Activated CD4-positive, alpha-beta T cell treated with anti-CD3 and anti-CD28 coated beads for 36 hours (primary cell): ENCODE measurements at regions not wholly inside any gene's neighbourhood (a gene's known extent, or its start where the extent isn't known, plus 50 kb on each side); places are given as distances from the start of the nearest gene placed in this dataset.
"Not testable (repeated sequence)": the region's sequence is repeated elsewhere in the genome, so short reads cannot be mapped to it uniquely, and the experiment has no call there.

Experiments used
- ATAC-seq: fragments of 200-7000 bp; cut with Tn5 transposase; one replicate; pipeline ENCODE4 v1.10.0; 2021; ENCODE audit warnings: mild to moderate bottlenecking, moderate library complexity
- CTCF ChIA-PET: fragments of 350-600 bp; sonication (Branson Sonifier 250); formaldehyde crosslinking; loops from one replicate; lab custom pipeline; 2021; ENCODE audit warnings: antibody characterized with exemption; lab: Charles Lee
- POLR2A ChIA-PET: fragments of 350-600 bp; sonication (Branson Sonifier 250); formaldehyde crosslinking; loops from one replicate; lab custom pipeline; 2021; ENCODE audit warnings: antibody characterized with exemption, inconsistent platforms; lab: Charles Lee
- DNase-seq: peaks from one replicate; pipeline ENCODE4 v3.0.0-alpha.2; 2020
- H3K27ac Mint-ChIP-seq: one replicate; pipeline ENCODE4 v1.8.0; 2021; ENCODE audit warnings: mixed read lengths
- H3K27me3 Mint-ChIP-seq: one replicate; pipeline ENCODE4 v1.8.0; 2021; ENCODE audit warnings: mixed read lengths
- H3K36me3 Mint-ChIP-seq: one replicate; pipeline ENCODE4 v1.8.0; 2021; ENCODE audit warnings: low read depth, mixed read lengths
- H3K4me1 Mint-ChIP-seq: one replicate; pipeline ENCODE4 v1.8.0; 2021; ENCODE audit warnings: mixed read lengths
- H3K4me3 Mint-ChIP-seq: one replicate; pipeline ENCODE4 v1.8.0; 2021; ENCODE audit warnings: mild to moderate bottlenecking, moderate library complexity, mixed read lengths
- H3K9me3 Mint-ChIP-seq: one replicate; pipeline ENCODE4 v1.8.0; 2021; ENCODE audit warnings: low read depth, mixed read lengths
- intact Hi-C, 2 experiments: fragments of 100-400 bp; cut with DNase I in 1 of 2; cut with micrococcal nuclease in 1 of 2; formaldehyde crosslinking; loops; one replicate each; pipeline versions ENCODE4 v1.14.2 to v1.15.1; 2022 to 2024; cut with DNase I, micrococcal nuclease

DNA sequence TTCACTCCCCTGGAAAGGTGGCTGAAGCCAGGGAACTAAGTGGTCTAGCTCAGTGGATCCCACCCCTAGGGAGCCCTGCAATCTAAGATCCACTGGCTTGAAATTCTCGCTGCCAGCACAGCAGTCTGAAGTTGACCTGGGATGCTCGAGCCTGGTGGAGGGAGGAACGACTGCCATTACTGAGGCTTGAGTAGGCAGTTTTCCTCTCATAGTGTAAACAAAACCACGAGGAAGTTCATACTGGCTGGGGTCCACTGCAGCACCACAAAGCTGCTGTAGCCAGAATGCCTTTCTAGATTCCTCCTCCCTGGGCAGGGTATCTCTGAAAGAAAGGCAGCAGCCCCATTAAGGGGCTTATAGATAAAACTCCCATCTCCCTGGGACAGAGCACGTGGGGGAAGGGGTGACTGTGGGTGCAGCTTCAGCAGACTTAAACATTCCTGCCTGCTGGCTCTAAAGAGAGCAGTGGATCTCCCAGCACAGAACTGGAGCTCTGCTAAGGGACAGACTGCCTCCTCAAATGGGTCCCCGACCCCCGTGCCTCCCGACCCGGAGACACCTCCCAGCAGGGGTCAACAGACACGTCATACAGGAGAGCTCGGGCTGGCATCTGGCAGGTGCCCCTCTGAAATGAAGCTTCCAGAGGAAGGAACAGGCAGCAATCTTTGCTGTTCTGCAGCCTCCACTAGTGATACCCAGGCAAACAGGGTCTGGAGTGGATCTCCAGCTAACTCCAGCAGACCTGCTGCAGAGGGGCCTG lies 117.4 kb upstream of the TENT5A start:
- ATAC-seq, H3K27ac Mint-ChIP-seq, H3K36me3 Mint-ChIP-seq, CTCF ChIA-PET, H3K4me3 Mint-ChIP-seq, POLR2A ChIA-PET, H3K27me3 Mint-ChIP-seq, intact Hi-C loops, H3K4me1 Mint-ChIP-seq, DNase-seq: not testable (repeated sequence)
- H3K9me3 Mint-ChIP-seq = peaks cover 16% of the 10 kb centered on the region

DNA sequence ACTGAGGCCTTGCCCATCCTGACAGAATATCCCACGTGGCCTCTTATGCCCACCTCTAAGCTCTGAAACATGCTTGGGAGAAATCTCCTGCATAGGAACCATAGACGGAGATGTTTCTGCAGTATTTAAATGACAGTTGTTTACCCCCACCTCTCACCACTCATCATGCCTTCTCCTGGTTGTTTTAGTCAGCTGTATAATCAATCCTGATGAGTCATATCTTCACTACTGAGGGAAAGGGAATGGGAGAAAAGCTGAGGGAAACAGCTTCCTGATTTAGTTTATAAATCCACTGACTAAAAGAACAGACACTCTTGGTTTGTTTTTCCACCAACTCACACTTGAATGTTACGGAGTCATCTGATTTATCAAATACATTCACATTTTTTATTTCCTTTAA lies 113.2 kb upstream of the TENT5A start:
- no peaks in the 10 kb centered on the region for H3K4me1 Mint-ChIP-seq
- H3K27me3 Mint-ChIP-seq = no peaks in the 10 kb centered on the region
- ChIA-PET CTCF (interaction anchor here (1.4 kb wide), 1 partner anchor 9 kb away, joined by 3 read pairs; no protein-coding TSS in a partner anchor), POLR2A (interaction anchor here (0.6 kb wide), 1 partner anchor 106 kb away, joined by 8 read pairs; no protein-coding TSS in a partner anchor)
- H3K4me3 Mint-ChIP-seq = no peak overlapping the region
- H3K9me3 Mint-ChIP-seq = no peaks in the 10 kb centered on the region
- intact Hi-C loops = no loop called here
- DNase-seq = no peak
- H3K36me3 Mint-ChIP-seq = no peaks in the 10 kb centered on the region
- no peak for ATAC-seq
- H3K27ac Mint-ChIP-seq = no peak overlapping the region

DNA sequence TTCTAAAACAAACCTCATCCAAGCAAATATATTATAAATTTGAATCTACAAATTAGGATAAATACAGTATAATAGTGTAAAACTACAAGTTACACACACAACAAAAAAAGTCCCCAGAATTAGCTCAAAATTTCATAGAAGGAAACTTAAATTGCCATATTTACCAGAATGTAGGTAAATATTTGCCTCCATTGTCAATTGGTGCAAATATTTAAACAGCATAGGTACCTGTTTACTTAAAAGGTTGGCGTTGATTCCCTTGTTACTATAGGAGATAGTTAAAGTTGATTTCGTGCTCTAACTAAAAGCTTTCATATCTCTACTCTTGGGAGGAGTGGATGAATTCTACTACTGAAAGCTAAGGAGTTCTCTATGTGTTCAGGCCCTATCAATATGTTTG lies 111.6 kb upstream of the TENT5A start:
- no peak overlapping the region for H3K27ac Mint-ChIP-seq
- H3K9me3 Mint-ChIP-seq = no peaks in the 10 kb centered on the region
- ChIA-PET CTCF (no interaction called here), POLR2A (no interaction called here)
- H3K36me3 Mint-ChIP-seq = no peaks in the 10 kb centered on the region
- H3K27me3 Mint-ChIP-seq = no peaks in the 10 kb centered on the region
- no peak overlapping the region for H3K4me3 Mint-ChIP-seq
- H3K4me1 Mint-ChIP-seq = no peaks in the 10 kb centered on the region
- ATAC-seq (no peak), DNase-seq (no peak)
- intact Hi-C loops = no loop called here

DNA sequence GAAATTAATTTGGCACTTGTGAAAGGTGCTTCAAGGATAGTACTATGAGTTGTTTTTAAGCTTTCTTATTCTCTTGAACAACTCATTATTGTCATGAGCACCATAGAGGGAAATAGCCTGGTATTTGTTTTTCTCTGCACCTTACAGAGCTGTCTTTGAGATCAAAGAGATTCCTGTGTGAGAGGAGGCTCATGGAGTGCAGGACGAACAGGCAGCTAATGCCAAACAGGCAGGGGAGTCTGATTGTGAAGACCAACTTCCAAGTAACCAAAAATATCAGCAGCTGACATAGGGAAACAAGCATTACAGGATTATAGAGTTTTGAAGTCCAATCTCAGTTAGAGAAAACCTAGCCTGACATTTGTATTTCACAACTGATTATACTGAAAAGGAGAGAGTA lies 110.6 kb upstream of the TENT5A start:
- Mint-ChIP-seq H3K36me3 (no peaks in the 10 kb centered on the region), H3K4me3 (no peak overlapping the region), H3K4me1 (no peaks in the 10 kb centered on the region), H3K27me3 (no peaks in the 10 kb centered on the region), H3K9me3 (no peaks in the 10 kb centered on the region), H3K27ac (no peak overlapping the region)
- intact Hi-C loops = no loop called here
- CTCF ChIA-PET = no interaction called here
- POLR2A ChIA-PET = no interaction called here
- ATAC-seq = no peak
- DNase-seq = no peak

DNA sequence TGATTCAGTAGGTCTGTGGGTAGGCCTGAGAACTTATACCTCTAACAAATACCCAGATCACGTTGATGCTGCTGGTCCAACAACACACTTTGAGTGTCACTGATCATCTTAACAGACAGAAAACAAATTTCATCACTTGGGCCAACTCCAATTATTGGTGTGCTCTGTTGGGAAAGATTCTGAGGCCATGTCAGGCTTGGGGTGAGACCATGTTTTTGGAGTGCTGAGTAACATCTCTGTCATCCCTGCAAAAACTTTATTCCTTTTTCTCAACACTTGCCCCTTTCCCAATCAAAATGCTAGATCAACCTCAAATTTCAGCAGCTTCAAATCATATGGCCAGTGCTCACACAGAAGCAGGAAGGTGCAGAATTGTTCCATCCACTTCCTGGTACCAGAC lies 108.8 kb upstream of the TENT5A start:
- DNase-seq = no peak
- Mint-ChIP-seq H3K4me1 (no peaks in the 10 kb centered on the region), H3K9me3 (no peaks in the 10 kb centered on the region), H3K27me3 (peaks cover 2% of the 10 kb centered on the region), H3K27ac (no peak overlapping the region), H3K36me3 (no peaks in the 10 kb centered on the region), H3K4me3 (no peak overlapping the region)
- CTCF ChIA-PET = no interaction called here
- intact Hi-C loops = no loop called here
- no peak for ATAC-seq
- POLR2A ChIA-PET = no interaction called here

DNA sequence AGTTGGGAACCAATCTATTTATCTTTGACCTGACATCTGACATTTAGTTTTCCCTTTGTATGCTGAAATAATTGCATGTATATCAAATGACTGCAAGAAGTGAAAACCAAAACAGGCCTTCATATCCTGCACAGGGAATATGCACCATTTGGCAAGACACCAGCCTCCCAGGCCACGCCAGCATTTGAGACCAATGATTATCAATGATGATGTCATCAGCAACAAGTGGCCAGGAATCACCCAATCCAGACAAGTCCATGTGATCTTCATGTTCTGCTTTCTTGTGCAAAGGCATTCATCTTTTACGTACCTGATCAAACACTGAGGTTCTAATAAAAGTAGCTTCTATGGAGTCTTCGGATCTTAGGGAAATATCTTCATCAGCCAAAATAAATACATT lies 107.4 kb upstream of the TENT5A start:
- ATAC-seq (no peak), DNase-seq (no peak)
- H3K27ac Mint-ChIP-seq = no peak overlapping the region
- ChIA-PET CTCF (no interaction called here), POLR2A (no interaction called here)
- H3K27me3 Mint-ChIP-seq = peaks cover 2% of the 10 kb centered on the region
- intact Hi-C loops = no loop called here
- H3K9me3 Mint-ChIP-seq = no peaks in the 10 kb centered on the region
- H3K4me3 Mint-ChIP-seq = no peak overlapping the region
- H3K4me1 Mint-ChIP-seq = no peaks in the 10 kb centered on the region
- H3K36me3 Mint-ChIP-seq = no peaks in the 10 kb centered on the region

DNA sequence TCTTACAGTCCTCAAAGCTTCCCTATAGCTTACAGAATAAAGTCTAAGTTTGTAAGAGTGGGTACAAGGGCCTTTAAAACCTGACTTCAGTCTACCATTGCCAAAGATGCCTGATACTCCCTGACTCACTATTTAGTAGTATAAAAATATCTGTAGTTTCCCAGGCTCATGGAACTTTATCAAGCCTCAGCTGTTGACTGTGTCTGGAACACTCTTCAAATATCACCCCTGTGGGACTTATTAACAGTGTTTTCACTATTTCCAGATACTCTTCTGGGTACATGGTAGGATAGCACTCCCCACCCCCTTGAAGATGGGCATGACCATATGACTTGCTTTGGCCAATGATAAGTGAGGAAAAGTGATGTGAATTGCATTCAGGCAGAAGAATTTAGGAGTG lies 105.3 kb upstream of the TENT5A start:
- intact Hi-C loops = no loop called here
- Mint-ChIP-seq H3K9me3 (peaks cover 2% of the 10 kb centered on the region), H3K27ac (no peak overlapping the region), H3K27me3 (peaks cover 2% of the 10 kb centered on the region), H3K36me3 (no peaks in the 10 kb centered on the region), H3K4me1 (no peaks in the 10 kb centered on the region), H3K4me3 (no peak overlapping the region)
- DNase-seq (no peak), ATAC-seq (no peak)
- ChIA-PET CTCF (interaction anchor here (0.5 kb wide), 1 partner anchor 1504 kb away, joined by 4 read pairs; no protein-coding TSS in a partner anchor), POLR2A (no interaction called here)

DNA sequence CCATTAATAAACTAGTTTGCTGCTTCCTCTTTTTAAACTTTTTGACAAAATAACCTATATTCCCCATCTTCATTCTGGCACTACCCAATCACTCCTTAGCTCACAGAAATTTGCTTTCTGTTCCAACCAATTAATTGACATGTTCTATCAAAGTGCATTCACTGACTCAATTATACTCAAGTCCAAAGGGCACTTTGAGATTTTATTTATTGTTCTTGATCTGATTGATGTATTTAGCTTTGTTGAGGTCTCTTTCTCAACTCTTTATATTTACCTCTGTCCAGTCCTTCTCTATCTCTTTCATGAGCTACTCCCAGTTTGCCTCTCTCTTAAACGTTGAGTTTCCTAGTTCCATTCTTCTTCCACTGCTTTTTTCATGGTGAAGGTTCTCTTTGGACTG lies 104.4 kb upstream of the TENT5A start:
- no peak for ATAC-seq
- CTCF ChIA-PET = interaction anchor here (1.2 kb wide), 1 partner anchor 9 kb away, joined by 3 read pairs; no protein-coding TSS in a partner anchor
- intact Hi-C loops = no loop called here
- Mint-ChIP-seq H3K4me3 (no peak overlapping the region), H3K36me3 (no peaks in the 10 kb centered on the region), H3K4me1 (no peaks in the 10 kb centered on the region), H3K27me3 (peaks cover 2% of the 10 kb centered on the region), H3K27ac (no peak overlapping the region), H3K9me3 (peaks cover 2% of the 10 kb centered on the region)
- POLR2A ChIA-PET = no interaction called here
- no peak for DNase-seq

DNA sequence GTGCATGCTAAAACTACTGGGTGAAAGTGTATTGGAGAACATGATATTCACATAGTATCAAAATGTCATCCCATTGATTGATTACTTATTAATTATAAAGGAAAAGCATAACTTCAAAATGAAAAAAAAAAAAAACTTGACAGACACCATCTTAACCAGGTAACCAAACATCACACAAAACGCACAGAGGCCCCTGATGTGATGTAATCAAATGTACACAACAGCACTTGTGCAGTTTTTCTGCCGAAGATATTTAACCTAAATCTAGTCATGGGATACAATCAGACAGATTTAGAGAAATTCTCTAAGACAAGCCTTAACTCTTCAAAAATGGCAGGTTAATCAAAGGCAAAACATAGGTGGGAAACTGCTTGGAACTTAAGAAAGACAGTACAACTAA lies 102.0 kb upstream of the TENT5A start:
- Mint-ChIP-seq H3K27me3 (peaks cover 2% of the 10 kb centered on the region), H3K36me3 (no peaks in the 10 kb centered on the region)
- CTCF ChIA-PET = no interaction called here

DNA sequence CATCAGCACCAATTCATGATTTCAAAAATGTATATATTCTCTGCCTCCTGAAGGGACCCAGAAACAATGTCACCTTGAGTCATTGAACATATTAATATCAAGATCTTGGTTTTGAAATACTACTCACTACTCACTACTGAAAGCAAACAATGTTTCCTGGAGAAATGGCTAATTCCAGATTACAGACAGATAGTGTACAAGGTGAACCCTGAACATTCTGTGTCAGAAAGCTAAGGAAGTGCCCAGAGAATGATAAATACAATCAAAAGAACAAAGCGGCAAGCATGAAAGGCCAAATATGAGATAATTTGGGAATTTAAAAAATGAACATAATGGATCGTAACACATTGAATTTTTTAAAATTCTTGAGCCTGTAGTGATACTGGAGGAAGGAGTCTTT lies 101.5 kb upstream of the TENT5A start:
- ChIA-PET CTCF (no interaction called here), POLR2A (no interaction called here)
- intact Hi-C loops = no loop called here
- Mint-ChIP-seq H3K4me3 (no peak overlapping the region), H3K36me3 (no peaks in the 10 kb centered on the region), H3K27me3 (peaks cover 6% of the 10 kb centered on the region), H3K27ac (no peak overlapping the region), H3K4me1 (no peaks in the 10 kb centered on the region), H3K9me3 (peaks cover 4% of the 10 kb centered on the region)
- ATAC-seq (no peak), DNase-seq (no peak)

More for the DNA sequence above, 102.0 kb upstream of the TENT5A start:
- H3K4me1 Mint-ChIP-seq = no peaks in the 10 kb centered on the region
- ATAC-seq (no peak), DNase-seq (no peak)
- intact Hi-C loops = no loop called here
- peaks cover 4% of the 10 kb centered on the region for H3K9me3 Mint-ChIP-seq
- H3K27ac Mint-ChIP-seq = no peak overlapping the region
- H3K4me3 Mint-ChIP-seq = no peak overlapping the region
- POLR2A ChIA-PET = no interaction called here

DNA sequence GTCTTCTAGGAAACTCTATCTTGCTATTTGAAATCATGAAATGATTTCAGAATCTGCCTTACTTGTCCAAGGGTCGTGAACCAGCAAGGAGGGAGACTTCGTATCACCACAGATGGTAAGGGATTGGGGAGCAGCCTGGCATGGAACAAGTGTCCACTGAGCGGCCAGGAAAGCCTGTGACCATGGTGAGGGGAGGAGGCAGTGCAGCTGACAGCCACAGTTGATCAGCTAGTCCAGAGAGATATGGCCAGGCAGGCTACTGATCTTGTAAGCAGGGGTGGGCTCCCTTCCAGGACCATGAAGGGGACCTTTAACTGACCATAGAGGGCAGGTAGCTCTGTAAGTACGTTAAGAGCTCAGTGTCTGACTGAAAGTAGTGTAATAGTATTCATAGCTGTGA lies 96.8 kb upstream of the TENT5A start:
- peaks cover 4% of the 10 kb centered on the region for H3K9me3 Mint-ChIP-seq
- no peak for ATAC-seq
- CTCF ChIA-PET = no interaction called here

DNA sequence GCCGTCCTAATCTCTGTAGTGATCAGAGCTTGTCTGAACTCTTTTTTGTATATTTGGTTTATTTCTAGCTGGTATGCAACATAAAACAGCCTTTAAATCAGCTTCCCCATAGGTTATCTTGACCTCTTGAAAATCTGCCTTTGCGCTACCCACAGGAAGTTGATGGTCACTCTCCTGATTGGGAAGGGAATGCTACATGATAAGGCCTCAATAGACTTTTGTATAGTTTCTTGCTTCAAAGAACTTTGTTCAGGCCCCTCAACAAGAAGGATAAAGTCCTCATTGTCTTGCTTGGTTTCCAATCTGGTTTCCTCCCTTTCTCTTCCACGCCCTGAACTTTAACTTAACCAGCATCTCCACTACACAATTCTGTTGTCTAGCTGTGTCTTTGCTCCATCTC lies 95.4 kb upstream of the TENT5A start:
- intact Hi-C loops = no loop called here
- ChIA-PET POLR2A (no interaction called here), CTCF (no interaction called here)
- Mint-ChIP-seq H3K4me3 (no peak overlapping the region), H3K4me1 (no peaks in the 10 kb centered on the region), H3K36me3 (no peaks in the 10 kb centered on the region), H3K27me3 (peaks cover 4% of the 10 kb centered on the region), H3K9me3 (peaks cover 2% of the 10 kb centered on the region), H3K27ac (no peak overlapping the region)
- no peak for ATAC-seq
- DNase-seq = no peak

More for the DNA sequence above, 96.8 kb upstream of the TENT5A start:
- intact Hi-C loops = no loop called here
- no peak for DNase-seq
- POLR2A ChIA-PET = no interaction called here
- Mint-ChIP-seq H3K4me1 (no peaks in the 10 kb centered on the region), H3K27me3 (peaks cover 4% of the 10 kb centered on the region), H3K36me3 (no peaks in the 10 kb centered on the region), H3K4me3 (no peak overlapping the region), H3K27ac (no peak overlapping the region)
